Kidney tubule cell (primary cell): ENCODE measurements at regions not wholly inside any gene's neighbourhood (a gene's known extent, or its start where the extent isn't known, plus 50 kb on each side); places are given as distances from the start of the nearest gene placed in this dataset.
A peak's percentile ranks its signal among the peaks of the same experiment; 100 is the strongest.
"Not testable (repeated sequence)": the region's sequence is repeated elsewhere in the genome, so short reads cannot be mapped to it uniquely, and the experiment has no call there.

Source experiments
- DNase-seq: peaks from one replicate; pipeline ENCODE4 v3.0.0-alpha.2; 2018; ENCODE audit warnings: low spot score

GRCh38 chr7:63856466-63856865 lies 142.2 kb upstream of the ZNF722 start:
- not testable (repeated sequence) for DNase-seq

- no peak for DNase-seq
Observed at GRCh38 chr7:63867127-63867526, 131.5 kb upstream of the ZNF722 start.

DNA sequence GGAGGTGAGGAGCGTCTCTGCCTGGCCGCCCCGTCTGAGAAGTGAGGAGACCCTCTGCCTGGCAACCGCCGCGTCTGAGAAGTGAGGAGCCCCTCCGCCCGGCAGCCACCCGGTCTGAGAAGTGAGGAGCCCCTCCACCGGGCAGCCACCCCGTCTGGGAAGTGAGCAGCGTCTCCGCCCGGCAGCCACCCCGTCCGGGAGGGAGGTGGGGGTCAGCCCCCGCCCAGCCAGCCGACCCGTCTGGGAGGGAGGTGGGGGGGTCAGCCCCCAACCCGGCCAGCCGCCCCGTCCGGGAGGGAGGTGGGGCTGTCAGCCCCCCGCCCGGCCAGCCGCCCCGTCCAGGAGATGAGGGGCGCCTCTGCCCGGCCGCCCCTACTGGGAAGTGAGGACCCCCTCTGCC lies 124.4 kb upstream of the ZNF722 start:
- not testable (repeated sequence) for DNase-seq

DNA sequence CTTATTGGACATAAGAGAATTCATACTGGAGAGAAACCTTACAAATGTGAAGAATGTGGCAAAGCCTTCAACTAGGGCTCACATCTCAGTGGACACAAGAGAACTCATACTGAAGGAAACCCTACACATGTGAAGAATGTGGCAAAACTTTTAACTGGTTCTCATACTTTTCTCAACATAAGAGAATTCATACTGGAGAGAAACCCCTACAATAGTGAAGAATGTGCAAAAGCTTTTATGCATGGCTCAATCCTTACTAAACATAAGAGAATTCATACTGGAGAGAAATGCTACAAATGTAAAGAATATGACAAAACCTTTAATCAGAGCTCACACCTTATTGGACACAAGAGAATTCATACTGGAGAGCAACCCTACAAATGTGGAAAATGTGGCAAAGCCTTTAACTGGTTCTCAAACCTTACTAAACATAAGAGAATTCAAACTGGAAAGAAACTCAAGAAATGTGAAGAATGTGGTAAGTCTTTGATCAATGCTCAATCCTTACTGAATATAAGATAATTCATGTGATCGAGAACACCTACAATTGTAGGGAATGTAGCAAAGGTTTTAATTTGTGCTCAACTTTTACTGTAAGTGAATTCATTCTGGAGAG lies 121.8 kb upstream of the ZNF722 start:
- DNase-seq = no peak

DNA sequence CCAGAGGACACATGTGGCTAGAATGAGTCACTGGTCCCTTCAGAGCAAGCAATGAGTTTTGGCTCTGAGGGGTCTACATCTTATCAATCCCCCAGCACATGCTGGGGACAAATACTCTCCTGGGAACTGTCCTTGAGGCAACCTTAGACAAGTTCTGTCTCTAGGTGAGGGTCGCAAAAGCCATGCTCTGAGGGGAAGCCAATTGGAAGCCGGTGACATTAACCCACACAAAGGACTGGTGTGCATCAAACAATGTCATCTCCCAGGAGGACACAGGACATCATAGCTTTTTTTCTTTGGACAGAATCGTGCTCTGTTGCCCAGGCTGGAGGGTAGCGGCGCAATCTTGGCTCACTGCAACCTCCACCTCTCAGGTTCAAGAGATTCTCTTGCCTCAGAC lies 111.6 kb upstream of the ZNF722 start:
- no peak for DNase-seq

DNA sequence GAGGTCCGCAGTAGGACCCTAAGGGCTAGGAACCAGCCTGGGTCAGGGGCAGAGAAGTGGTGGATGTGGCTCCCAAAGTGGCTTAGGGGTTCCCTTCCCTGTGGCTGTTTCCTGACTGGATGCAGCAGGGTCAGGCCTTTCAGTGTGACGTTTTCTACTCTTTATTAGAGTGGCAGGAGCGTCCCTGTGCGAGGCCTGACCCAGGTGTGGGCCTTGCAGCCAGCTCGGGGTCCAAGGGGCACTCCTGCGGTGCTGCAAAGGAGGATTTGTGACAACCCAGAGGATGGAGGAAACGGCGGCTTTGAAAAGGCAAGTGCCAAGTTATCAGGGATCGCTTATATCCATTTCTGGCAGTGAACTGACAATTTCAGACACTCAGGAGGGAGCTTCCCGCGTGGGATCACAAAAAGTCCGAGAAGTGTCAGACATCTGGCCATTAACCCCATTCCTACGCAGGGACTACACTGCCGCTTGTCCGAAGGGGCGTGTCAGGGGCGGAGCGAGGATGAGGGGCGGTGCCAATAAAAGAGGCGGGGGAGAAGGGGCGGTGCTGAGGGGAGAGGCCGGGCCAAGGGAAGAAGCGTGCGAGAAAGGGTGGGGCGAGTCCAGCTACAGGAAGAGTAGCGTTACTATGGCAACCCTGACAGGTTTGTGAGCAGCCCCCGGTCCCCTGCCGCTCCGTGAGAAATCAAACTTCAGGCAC lies 98.8 kb upstream of the ZNF722 start:
- peak; percentile 64 for DNase-seq

DNA sequence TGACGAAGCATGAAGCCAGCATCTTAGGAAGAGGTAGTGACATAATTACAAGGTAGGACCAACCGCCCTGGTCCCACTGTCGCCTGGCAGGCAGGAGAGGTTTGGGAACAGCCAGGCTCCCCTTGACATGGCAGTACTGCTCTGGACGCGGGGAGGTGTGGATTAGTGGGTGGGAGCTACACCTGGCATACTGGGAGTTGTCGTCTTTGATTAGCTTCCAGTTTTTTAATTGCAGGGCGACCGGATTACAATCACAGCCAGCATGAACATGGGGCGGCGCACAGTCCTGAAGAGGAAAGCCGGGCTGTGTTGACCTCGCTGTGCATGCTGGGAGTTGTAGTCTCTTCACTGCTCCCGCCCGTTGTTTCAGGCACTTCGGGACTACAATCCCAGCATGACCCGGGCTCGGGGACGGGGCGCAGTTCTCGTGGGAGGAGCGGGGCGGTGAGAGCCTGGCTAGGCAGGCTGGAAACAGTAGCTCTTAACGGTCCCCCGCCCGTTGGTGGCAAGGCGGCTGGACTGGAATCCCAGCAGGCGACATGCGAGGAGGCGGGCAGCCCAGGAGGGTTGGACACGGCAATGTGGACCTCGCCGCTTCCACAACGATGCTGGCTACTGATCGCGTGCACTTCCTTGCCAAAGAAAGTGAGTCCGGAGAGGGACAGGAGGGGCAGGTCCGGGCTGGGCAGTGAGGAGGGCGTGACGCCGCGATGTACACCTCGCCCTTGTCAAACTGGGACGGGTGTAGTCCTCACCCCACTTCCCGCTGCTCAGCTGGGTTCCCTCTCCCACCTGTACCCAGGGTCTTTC lies 98.0 kb upstream of the ZNF722 start:
- peak; percentile 91 for DNase-seq

DNA sequence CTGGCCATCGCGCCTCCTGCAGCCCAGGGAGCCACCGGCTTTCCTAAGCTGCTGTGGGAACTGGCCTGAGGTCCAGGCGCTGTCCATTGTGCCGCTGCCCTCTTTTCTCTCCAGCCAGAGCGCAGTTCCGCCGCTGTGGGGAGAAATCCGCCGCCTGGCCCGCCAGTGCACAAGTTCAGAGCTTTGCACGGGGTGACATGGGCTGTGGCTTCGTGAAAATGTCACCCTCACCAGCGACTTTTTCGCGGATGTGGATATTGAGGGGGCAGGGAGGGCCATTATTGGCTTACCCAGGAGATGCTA lies 97.5 kb upstream of the ZNF722 start:
- peak; percentile 2 for DNase-seq

GRCh38 chr7:63918986-63919385 lies 79.7 kb upstream of the ZNF722 start:
- DNase-seq = no peak

DNA sequence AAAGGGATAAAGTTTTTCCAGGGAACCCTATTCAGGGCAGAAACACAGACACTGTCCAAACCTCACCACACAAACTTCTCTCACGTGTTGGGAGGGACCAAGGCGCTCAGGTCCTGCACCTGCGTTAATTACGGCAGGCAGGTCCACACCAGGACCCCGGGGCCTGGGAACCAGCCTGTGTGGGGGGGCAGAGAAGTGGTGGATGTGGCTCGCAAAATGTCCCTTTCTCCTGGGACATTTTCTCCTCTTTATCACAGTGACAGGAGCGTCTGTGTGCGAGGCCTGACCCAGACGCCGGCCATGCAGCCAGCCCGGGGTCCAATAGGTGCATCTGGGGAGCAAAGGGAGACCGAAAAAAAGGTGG lies 73.4 kb upstream of the ZNF722 start:
- DNase-seq = peak; percentile 3

GRCh38 chr7:63925626-63926460 lies 72.8 kb upstream of the ZNF722 start:
- peak; percentile 94 for DNase-seq

- no peak for DNase-seq
Observed at GRCh38 chr7:63927261-63927660, 71.4 kb upstream of the ZNF722 start.

DNA sequence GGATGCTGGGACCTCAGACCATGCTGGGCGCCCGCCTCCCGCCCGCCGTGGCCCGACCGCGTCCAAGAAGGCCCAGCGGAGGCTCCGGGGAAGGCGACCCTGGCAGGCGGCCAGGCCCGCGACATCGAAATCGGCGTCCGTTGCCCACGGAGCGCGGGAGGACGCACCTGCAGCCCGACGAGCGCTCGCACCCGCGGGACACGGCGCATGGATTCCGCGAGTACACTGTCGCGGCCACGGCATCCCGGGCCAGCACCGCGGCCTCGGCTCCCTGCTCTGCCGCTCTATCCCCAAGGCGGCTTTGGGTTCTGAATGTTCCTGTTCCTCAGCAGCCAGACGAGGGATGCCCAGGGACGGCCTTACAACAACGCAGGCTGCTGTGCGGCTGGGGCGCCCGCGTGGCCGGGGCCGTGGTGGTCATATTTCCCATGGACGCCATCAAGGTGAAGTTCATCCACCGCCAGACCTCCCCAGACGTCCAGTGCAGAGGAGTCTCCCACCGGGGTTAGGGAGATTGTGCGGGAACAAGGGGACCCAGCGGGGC lies 67.5 kb upstream of the ZNF722 start:
- no peak for DNase-seq

DNA sequence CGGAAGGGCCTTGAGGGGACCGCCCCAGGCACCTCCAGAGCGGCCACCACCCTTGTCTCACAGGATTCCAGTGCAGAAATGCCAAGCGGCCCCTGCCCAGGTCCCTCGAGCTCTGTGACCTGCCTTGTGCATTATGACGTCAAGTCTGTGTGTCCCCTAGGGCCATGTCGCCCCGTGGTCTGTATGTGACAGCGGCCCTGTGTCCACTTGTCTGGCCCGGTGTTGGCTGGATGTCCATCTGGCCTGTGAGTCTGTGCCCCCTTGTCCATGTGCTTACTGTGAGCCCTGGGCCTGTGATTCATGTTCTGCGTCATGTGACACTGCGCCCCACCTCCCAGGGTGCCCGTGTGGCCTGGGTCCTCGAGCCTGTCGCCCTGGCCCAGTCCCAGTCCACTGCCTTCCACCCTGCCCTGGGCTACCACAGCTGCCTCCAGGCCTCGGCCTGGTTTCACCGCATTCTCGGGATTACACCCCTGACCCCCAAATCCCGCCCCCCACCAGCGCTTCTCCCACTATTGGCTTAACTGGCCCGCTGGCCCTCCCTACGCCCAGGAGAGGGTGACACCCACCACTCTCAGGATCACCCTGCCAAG lies 66.6 kb upstream of the ZNF722 start:
- DNase-seq = no peak
